Erythroblast (primary cell): ENCODE measurements at regions not wholly inside any gene's neighbourhood (a gene's known extent, or its start where the extent isn't known, plus 50 kb on each side); places are given as distances from the start of the nearest gene placed in this dataset.

Experiments
- GATA1 ChIP-seq: IDR thresholded peaks from 2 replicates; pipeline ENCODE4 v1.6.1; 2011; ENCODE audit warnings: low read depth, mild to moderate bottlenecking, control low read depth, low read length, moderate library complexity
- POLR2A ChIP-seq: IDR thresholded peaks from 2 replicates; pipeline ENCODE4 v1.6.1; 2011; ENCODE audit warnings: mild to moderate bottlenecking, low read length

DNA sequence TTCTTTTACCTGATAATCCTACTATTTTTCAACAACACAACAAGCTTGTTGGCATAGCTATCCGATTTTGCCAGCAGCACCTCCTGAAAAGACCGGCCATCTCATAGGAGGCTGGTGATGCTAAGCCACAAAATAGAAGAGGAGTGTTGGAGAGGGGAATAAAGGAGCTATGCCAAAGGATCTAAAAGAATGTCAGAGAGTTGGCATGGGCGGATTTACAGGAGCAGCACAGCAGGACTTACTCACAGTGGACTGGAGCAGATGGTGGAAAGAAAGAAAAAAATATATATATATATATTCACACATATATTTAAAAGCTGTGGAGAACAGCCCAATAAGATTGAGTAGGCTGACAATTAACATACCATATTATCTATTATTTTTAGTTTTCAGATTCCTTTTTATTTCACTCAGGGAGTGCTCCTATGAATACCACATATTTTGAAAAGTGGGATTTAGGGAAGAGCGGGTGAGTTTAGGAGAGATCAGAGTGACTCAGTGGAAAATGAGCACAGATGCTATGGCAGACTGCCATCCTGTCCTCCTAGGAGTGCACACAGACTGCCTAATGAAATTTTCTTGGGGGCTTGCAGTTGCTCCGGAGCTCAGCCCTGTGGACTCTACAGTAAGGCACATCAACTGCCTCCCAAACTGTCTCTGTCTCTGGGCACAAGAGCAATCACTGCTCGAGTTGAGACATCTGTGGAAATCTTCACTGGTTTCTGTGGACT is 394.4 kb upstream of the CHRM3 start:
- TF ChIP-seq POLR2A (no peak), GATA1 (no peak)
